Astrocyte of the hippocampus (primary cell): ENCODE measurements at regions not wholly inside any gene's neighbourhood (a gene's known extent, or its start where the extent isn't known, plus 50 kb on each side); places are given as distances from the start of the nearest gene placed in this dataset.

Source experiments
- DNase-seq: peaks from one replicate; pipeline ENCODE4 v3.0.0; 2011; ENCODE audit warnings: low read depth, low spot score

- no peak for DNase-seq
Measured at GRCh38 chr15:39332846-39333245, 248.0 kb upstream of the THBS1 start.

DNA sequence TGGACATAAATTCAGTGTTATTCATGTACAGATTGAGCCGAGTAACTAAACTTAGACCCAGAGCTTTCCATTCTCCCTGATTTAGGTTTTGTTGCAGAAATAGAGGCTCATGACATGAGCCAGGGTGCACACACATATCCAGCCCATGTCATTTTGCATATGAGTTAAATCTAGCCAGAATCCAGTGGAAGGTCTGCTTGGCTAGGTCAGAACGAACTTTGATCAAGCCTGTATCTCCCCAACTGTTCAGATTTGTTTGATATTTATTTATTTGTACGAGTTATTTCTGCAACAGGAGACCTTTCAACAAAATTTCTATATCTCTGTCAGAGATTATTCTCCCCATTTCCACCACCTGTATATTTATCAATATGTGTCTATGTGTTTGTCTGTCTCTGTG lies 247.5 kb upstream of the THBS1 start:
- DNase-seq = no peak

- no peak for DNase-seq
Measured at GRCh38 chr15:39333896-39334295, 247.0 kb upstream of the THBS1 start.

DNA sequence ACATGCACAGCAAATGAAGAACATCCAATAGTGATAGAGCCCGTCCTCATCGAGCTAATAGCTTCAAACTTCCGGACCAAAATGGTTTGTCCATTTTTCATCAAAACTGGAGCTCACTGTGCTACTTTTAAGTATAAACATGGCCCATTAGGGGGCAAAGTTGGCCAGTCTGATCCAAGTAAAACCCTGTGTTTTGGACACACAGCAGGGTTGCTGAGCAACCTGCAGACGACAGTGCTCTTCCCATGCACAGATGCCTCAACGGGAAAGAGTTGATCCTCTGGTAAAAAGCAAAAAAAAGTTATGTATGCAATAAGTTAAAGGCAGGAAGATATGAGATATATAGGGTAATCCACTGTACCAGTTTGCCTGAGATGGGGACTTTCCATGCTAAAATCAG lies 244.0 kb upstream of the THBS1 start:
- DNase-seq = no peak

DNA sequence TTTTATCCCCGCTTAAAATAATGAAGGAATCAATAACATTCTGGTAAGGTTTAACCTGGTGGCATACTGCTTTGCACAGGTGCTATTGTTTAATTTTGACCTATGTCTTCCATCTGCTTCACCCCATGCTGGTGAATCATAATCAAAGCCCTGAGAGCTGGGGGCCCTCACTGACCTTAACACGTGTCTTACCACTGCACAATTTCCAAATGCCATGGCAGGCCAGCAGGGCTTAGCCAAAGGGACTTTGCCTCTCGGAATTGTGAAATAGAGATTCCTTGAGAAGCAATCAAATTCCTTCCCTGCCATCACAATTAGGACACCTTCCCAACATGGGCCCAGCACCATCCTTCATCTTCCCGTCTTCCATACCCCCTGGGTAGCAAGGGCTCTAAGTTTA lies 242.6 kb upstream of the THBS1 start:
- no peak for DNase-seq

- no peak for DNase-seq
Measured at GRCh38 chr15:39340903-39341645, 239.8 kb upstream of the THBS1 start.

DNA sequence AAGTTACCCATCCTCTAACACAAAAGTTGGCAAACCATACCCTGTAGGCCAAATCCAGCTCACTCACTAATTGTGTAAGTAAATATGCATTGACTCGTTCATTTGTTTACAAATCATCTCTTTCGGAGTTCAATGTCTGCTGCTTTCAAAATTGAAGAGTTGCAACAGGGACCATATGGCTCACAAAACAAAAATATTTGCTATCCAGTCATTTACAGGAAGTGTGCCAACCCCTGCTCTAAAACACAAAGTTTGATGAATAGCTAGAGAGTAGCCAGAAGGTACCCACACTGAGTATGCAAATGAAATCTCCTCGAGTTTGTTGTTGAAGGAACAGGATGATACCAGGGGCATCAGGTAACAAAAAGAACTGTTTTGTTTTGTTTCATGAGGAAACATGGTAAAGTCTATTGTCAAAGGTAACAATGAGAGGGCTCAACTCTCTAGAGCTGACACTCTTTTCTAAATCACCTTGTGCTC lies 236.2 kb upstream of the THBS1 start:
- DNase-seq = no peak

DNA sequence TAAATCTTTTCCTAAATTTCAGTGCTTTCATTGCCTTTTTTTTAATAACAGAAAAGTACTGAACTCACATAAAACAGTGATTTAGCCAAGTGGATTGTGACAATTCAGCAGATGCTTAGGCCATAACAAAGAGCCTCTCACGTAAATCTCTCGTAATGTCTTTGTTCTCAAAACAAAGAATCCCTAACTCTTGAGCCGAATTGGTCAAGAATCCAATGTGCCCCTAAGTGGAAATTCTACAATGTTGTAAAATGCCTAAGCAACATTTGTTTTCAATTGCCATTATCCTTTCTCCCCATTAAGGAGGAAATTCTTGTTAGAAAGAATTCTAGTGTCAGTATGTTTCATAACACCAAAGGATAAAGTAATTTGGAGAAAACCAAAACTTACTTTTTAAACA lies 235.7 kb upstream of the THBS1 start:
- no peak for DNase-seq

GRCh38 chr15:39347453-39347852 lies 233.4 kb upstream of the THBS1 start:
- no peak for DNase-seq

- no peak for DNase-seq
Measured at GRCh38 chr15:39350785-39351184, 230.1 kb upstream of the THBS1 start.

DNA sequence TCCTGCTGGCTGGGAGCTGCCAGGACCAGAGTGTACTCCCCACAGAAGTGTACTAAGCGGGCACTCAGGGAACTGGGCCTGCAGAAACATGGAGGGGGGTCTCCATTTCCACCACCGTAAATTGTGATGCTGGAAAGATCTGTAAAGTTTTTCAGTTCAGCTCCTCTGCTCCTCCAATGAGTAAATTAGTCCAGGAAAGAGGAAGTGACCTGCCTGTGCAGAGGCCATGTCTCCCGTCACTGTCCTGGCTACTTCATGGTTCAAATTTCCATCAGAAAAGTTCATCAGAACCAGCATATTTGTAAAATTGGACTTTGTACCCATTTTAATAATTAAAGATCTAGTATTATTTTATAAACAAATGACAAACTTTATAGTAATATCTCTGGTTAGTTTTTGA lies 226.7 kb upstream of the THBS1 start:
- no peak for DNase-seq

DNA sequence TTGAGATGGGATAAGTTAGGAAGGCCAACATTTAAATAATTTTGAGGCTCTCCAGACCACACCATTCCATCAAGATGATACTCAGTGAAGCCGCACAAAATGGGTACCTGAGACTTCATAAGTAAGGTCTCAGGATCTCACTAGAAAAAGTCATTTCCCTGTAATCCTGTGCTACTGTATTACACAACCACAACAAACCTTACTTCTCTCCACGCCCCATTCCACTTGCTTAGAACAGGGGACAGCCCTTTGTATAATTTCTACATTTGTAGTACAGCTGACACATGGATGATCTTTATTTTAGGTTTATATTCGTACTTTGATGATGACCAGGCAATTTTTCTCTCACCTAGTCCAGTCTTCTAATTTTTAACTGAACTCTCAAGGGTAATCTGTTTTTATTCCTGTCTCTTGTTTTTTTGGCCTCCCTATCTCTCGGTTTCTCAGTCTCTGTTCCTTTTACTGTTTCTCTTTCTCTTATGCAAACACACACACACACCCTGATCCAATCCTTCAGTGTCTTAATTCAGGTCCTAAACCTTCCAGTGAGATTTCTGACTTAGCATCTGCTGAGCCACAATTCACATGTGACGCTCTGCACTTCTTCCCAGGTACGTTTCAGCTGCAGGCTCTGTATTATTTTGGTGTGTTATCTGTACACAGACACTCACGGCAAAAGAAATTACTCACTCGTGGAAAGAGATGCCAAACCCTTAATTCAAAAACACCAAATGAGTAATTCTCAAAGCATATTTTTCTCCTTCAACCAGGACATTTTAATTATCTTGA lies 223.2 kb upstream of the THBS1 start:
- peak; percentile 32 for DNase-seq

- peak; percentile 83 for DNase-seq
Measured at GRCh38 chr15:39358441-39359041, 222.3 kb upstream of the THBS1 start.

GRCh38 chr15:39359771-39360170 lies 221.1 kb upstream of the THBS1 start:
- no peak for DNase-seq

DNA sequence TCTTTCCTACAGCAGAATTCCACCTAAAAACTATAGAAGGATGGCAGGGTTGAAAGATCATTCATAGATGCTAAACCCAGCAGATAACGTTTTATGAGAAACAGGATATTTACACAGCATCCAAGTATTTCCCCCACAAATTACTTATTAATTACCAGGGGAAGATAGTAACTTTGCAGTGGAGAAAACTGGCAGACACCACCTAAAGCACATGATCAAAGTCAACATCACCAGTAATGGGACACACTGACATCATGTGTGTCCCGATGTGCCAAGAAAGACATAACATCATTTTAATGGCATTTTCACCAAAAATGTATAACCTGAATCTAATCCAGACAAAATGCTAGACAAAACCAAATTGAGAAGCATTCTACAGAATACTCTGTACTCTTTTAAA lies 220.4 kb upstream of the THBS1 start:
- no peak for DNase-seq

- no peak for DNase-seq
Measured at GRCh38 chr15:39361497-39361896, 219.4 kb upstream of the THBS1 start.

GRCh38 chr15:39362821-39363561 lies 217.9 kb upstream of the THBS1 start:
- DNase-seq = peak; percentile 98

DNA sequence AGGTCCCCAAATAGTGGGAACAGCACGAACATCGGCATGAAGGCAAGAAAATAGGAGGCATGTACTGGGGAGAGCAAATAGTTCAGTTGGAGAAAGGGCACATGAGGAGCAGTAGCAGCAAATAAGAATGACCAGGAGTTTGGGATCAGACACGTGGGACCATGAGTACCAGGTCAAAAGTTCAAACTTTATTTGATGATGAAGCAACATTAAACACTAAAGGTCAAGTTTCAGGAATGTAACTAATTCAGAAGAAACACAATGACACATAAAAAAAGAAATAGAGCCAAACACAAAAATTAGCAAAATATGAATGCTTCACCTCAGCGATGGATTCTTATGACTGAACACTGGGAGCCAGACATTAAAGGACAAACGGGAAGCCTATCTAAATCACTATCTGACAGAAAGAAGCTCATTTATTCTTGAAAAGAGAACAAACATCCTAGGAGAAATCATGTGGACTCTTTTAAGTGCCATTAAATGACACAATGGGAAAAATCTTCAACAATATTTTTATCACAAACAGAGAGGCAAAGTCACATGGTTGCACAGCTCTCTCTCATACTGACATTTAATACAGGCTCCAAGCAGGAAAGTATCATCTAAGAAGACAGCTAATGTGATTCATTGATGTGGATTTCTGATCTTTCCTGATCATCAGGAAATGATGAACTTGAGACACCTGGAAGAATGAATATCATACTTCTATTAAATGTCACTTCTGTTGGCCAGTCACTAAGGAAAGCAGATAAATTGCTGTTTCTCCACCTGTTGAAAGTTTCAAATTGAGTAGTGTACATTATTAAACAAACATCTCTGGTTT lies 216.9 kb upstream of the THBS1 start:
- peak; percentile 26 for DNase-seq

- no peak for DNase-seq
Measured at GRCh38 chr15:39364721-39365120, 216.2 kb upstream of the THBS1 start.

- DNase-seq = no peak
Measured at GRCh38 chr15:39365161-39365560, 215.7 kb upstream of the THBS1 start.

DNA sequence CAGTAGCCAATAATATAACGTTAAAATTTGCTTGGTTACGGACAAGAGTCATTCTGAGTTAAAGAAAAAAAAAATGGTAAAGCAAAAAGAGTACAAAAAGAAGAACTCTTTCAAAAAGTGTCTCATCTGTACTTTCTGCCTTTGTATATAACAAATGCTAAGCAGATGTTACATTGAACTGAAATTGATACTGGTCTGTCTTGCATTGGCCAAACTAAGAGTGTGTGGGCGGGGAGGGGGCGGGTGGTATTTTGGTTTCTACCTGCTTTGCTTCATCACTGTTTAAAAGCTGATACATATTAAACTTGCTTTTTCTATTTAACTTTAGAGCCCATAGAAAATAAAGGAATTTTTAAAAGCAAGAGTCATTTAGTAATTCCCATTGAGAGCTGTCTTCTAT lies 215.0 kb upstream of the THBS1 start:
- no peak for DNase-seq
